ENCODE measurements at regions not wholly inside any gene's neighbourhood (a gene's known extent, or its start where the extent isn't known, plus 50 kb on each side); places are given as distances from the start of the nearest gene placed in this dataset.
A peak's percentile ranks its signal among the peaks of the same experiment; 100 is the strongest.
"Not testable (repeated sequence)": the region's sequence is repeated elsewhere in the genome, so short reads cannot be mapped to it uniquely, and the experiment has no call there.

DNA sequence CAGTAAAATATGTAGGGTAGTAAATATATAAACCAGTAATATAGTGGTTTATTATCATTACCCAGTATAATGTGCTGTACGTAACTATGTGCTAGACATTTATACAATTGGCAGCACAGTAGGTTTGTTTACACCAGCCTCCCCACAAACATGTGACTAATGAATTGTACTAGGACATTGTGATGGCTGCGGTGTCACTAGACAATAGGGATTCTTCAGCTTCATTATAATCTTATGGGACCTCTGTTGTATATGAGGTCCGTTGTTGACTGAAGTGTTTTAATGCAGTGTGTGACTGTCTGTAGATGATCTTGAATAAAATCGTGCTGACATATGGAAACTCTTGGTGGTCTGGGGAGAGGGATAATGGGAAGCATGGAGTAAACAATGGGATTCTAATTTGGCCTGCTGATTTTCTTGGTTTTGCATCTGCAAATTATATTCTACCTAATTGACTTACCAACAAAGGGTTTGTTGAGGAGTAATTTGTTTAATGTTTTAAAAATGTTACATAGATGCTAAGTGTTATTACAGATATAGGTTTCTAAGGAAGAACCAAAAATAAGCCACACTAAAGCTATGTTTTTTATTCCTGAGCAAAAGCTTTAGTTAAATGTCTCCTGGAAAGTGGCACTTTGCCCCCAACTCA, 496.5 kb upstream of the TBL1XR1 start:
- no peak for DNase-seq (ENCODE audit: low spot score)
- POLR2A ChIA-PET (ENCODE audit: low non-redundant PET): no interaction called here
- CTCF ChIA-PET: interaction anchor here (0.7 kb wide), 1 partner anchor 1079 kb away, joined by 3 read pairs; no protein-coding TSS in a partner anchor
- TF ChIP-seq, protein P1, sequence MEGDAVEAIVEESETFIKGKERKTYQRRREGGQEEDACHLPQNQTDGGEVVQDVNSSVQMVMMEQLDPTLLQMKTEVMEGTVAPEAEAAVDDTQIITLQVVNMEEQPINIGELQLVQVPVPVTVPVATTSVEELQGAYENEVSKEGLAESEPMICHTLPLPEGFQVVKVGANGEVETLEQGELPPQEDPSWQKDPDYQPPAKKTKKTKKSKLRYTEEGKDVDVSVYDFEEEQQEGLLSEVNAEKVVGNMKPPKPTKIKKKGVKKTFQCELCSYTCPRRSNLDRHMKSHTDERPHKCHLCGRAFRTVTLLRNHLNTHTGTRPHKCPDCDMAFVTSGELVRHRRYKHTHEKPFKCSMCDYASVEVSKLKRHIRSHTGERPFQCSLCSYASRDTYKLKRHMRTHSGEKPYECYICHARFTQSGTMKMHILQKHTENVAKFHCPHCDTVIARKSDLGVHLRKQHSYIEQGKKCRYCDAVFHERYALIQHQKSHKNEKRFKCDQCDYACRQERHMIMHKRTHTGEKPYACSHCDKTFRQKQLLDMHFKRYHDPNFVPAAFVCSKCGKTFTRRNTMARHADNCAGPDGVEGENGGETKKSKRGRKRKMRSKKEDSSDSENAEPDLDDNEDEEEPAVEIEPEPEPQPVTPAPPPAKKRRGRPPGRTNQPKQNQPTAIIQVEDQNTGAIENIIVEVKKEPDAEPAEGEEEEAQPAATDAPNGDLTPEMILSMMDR (conservative IDR thresholded peaks at IDR 0.05; ENCODE audit: low read depth): no peak
- H3K27ac ChIP-seq: no peak overlapping the region

GRCh38 chr3:177694316-177694715, 497.0 kb upstream of the TBL1XR1 start:
- H3K27ac ChIP-seq: no peak overlapping the region
- DNase-seq (ENCODE audit: low spot score): no peak
- ChIA-PET CTCF (interaction anchor here (0.7 kb wide), 1 partner anchor 1078 kb away, joined by 3 read pairs; no protein-coding TSS in a partner anchor), POLR2A (ENCODE audit: low non-redundant PET) (no interaction called here)
- TF ChIP-seq, protein P1 (conservative IDR thresholded peaks at IDR 0.05; ENCODE audit: low read depth): no peak

GRCh38 chr3:177694951-177695350, 497.7 kb upstream of the TBL1XR1 start:
- no peak overlapping the region for H3K27ac ChIP-seq
- ChIA-PET POLR2A (ENCODE audit: low non-redundant PET) (no interaction called here), CTCF (no interaction called here)
- TF ChIP-seq, protein P1 (conservative IDR thresholded peaks at IDR 0.05; ENCODE audit: low read depth): no peak
- no peak for DNase-seq (ENCODE audit: low spot score)

DNA sequence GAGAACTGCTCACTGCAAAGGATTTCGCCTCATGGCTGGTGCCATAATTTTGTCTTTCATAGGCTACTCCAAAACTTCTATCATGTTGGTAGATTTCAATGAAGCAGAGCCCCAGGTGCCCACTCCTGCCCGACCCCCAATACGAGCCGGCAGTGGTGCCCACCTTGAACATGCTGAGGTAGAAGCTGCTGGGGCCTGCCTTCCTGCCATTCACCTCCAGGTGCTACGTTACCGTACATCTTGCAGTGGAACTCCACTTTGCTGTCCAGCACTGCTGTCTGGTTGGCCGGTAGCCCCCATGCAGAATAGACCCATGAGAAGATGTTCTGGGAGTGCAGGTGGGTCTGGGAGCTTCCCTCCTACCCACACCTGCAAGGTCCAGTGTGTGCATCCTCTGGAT, 502.8 kb upstream of the TBL1XR1 start:
- CTCF ChIA-PET: no interaction called here
- POLR2A ChIA-PET (ENCODE audit: low non-redundant PET): no interaction called here
- TF ChIP-seq, protein P1 (conservative IDR thresholded peaks at IDR 0.05; ENCODE audit: low read depth): no peak
- no peak overlapping the region for H3K27ac ChIP-seq
- no peak for DNase-seq (ENCODE audit: low spot score)

GRCh38 chr3:177703788-177704187, 506.5 kb upstream of the TBL1XR1 start:
- TF ChIP-seq, protein P1 (conservative IDR thresholded peaks at IDR 0.05; ENCODE audit: low read depth): no peak
- H3K27ac ChIP-seq: no peak overlapping the region
- POLR2A ChIA-PET (ENCODE audit: low non-redundant PET): no interaction called here
- peak; percentile 10 for DNase-seq (ENCODE audit: low spot score)
- CTCF ChIA-PET: interaction anchor here (0.5 kb wide), 1 partner anchor 36 kb away, joined by 3 read pairs; no protein-coding TSS in a partner anchor

DNA sequence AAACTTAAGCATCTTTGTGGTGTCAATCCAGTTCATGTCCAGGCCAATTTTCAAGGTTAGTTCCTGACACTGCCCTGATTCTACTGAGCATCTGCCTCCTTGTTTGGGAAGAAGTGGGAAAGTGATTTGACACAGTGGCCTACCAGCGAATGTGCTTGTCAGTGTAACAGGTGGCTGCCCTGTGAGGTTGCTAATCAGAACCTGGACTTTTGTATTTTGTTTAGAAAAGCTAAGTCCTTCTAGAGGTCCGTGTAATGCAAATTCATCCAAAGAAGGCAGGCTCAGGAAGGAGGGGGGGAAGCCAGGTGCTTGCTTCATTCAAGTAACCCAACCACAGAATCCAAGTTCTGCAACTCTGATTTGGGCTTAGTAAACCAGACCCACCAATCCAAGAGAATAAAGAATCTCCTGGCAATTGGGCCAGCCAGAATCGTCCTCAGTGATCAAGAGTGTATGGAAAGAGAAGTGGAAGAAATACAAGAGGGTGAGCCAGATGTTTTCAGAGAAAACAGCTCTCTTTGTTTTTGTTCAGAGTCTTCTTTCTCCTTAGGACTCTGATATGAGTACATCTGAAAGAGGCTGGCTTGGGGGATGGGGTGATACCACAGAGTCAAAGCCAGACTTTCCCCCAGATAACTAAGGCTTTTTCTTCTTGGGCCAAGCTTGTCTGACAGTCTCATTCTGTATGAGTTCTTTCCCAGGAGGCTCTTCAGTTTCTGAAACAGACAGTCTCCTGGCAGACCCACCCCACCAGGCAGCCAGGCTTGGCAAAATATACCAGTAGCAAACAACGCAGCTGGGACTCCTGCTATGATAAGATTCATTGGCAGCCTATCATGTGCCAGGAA, 508.9 kb upstream of the TBL1XR1 start:
- CTCF ChIA-PET: interaction anchor here (0.6 to 0.7 kb wide), 3 partner anchors 17 to 378 kb away, joined by 3 read pairs; no protein-coding TSS in a partner anchor
- H3K27ac ChIP-seq: no peak overlapping the region
- TF ChIP-seq, protein P1 (conservative IDR thresholded peaks at IDR 0.05; ENCODE audit: low read depth): no peak
- POLR2A ChIA-PET (ENCODE audit: low non-redundant PET): no interaction called here
- no peak for DNase-seq (ENCODE audit: low spot score)

- H3K27ac ChIP-seq; CTCF ChIA-PET; DNase-seq (ENCODE audit: low spot score); POLR2A ChIA-PET (ENCODE audit: low non-redundant PET): not testable (repeated sequence)
Observed at GRCh38 chr3:177709470-177709869, 512.2 kb upstream of the TBL1XR1 start.

Data from RWPE1 (cell line).